Liver (tissue), 8 donors: ENCODE measurements at regions not wholly inside any gene's neighbourhood (a gene's known extent, or its start where the extent isn't known, plus 50 kb on each side); places are given as distances from the start of the nearest gene placed in this dataset.
"Not testable (repeated sequence)": the region's sequence is repeated elsewhere in the genome, so short reads cannot be mapped to it uniquely, and the experiment has no call there.

Source experiments
- DNase-seq: peaks from one replicate; pipeline ENCODE4 v3.0.0-alpha.2; 2017; ENCODE audit warnings: low spot score
- H3K27ac ChIP-seq, 2 donors: one replicate each; pipeline ENCODE4 v1.7.0; 2013; ENCODE audit warnings: inconsistent platforms in 2 of 2, low read length in 2 of 2, control low read depth in 1 of 2, low read depth in 1 of 2, mild to moderate bottlenecking in 1 of 2
- H3K27me3 ChIP-seq, 4 donors: one replicate each; pipeline versions ENCODE4 v1.6.1 to v1.7.0; 2013; ENCODE audit warnings: low read length in 3 of 4, inconsistent platforms in 1 of 4, mild to moderate bottlenecking in 1 of 4, moderate library complexity in 1 of 4; ENCODE audit not compliant: control insufficient read depth in 4 of 4, insufficient read depth in 4 of 4
- H3K36me3 ChIP-seq, 4 donors: one replicate each; pipeline versions ENCODE4 v1.6.1 to v1.7.0; 2013; ENCODE audit warnings: low read length in 3 of 4, mild to moderate bottlenecking in 3 of 4, low read depth in 1 of 4, moderate library complexity in 1 of 4; ENCODE audit not compliant: control insufficient read depth in 4 of 4, insufficient read depth in 3 of 4
- H3K4me1 ChIP-seq, 4 donors: one replicate each; pipeline versions ENCODE4 v1.6.1 to v1.7.0; 2013; ENCODE audit warnings: low read length in 3 of 4, mild to moderate bottlenecking in 3 of 4, moderate library complexity in 1 of 4; ENCODE audit not compliant: control insufficient read depth in 4 of 4, insufficient read depth in 4 of 4
- H3K4me3 ChIP-seq, 3 donors: one replicate each; pipeline versions ENCODE4 v1.6.1 to v1.7.0; 2013; ENCODE audit warnings: low read length in 3 of 3, control low read depth in 1 of 3, low read depth in 1 of 3, mild to moderate bottlenecking in 1 of 3
- H3K9ac ChIP-seq, 2 donors: one replicate each; pipeline ENCODE4 v1.7.0; 2013; ENCODE audit warnings: low read length in 2 of 2, mild to moderate bottlenecking in 2 of 2, moderate library complexity in 2 of 2, control low read depth in 1 of 2, low read depth in 1 of 2
- H3K9me3 ChIP-seq, 4 donors: one replicate each; pipeline versions ENCODE4 v1.6.1 to v1.7.0; 2013; ENCODE audit warnings: low read length in 3 of 4; ENCODE audit not compliant: control insufficient read depth in 4 of 4
- CTCF ChIP-seq: fragments of 150-350 bp; IDR thresholded peaks from 2 replicates; pipeline ENCODE4 v1.5.1; 2017; ENCODE audit warnings: improper control_type of control experiment, low read depth, low read length; ENCODE audit not compliant: missing input control
- FOXA2 ChIP-seq: IDR thresholded peaks from 2 replicates; pipeline ENCODE4 v1.6.1; 2016; ENCODE audit warnings: antibody characterized with exemption
- GABPA ChIP-seq, 2 donors: IDR thresholded peaks in 1 of 2; conservative IDR thresholded peaks in 1 of 2; 2 replicates each; pipeline ENCODE4 v1.6.1; 2016; ENCODE audit warnings: antibody characterized with exemption in 2 of 2, mild to moderate bottlenecking in 1 of 2, moderate library complexity in 1 of 2
- HNF4A ChIP-seq, 2 donors: conservative IDR thresholded peaks; 2 replicates each; pipeline ENCODE4 v1.6.1; 2016; ENCODE audit warnings: antibody characterized with exemption in 2 of 2, mild to moderate bottlenecking in 2 of 2
- JUND ChIP-seq, 2 donors: IDR thresholded peaks; 2 replicates each; pipeline ENCODE4 v1.6.1; 2016; ENCODE audit warnings: antibody characterized with exemption in 2 of 2
- MAX ChIP-seq: IDR thresholded peaks from 2 replicates; pipeline ENCODE4 v1.6.1; 2016; ENCODE audit warnings: antibody characterized with exemption
- NR2F2 ChIP-seq: IDR thresholded peaks from 2 replicates; pipeline ENCODE4 v1.6.1; 2016; ENCODE audit warnings: antibody characterized with exemption
- RXRA ChIP-seq, 2 donors: IDR thresholded peaks; 2 replicates each; pipeline ENCODE4 v1.6.1; 2017 to 2018; ENCODE audit warnings: antibody characterized with exemption in 2 of 2, mild to moderate bottlenecking in 1 of 2
- TAF1 ChIP-seq: conservative IDR thresholded peaks from 2 replicates; pipeline ENCODE4 v1.6.1; 2016; ENCODE audit warnings: antibody characterized with exemption, mild to moderate bottlenecking
- YY1 ChIP-seq: IDR thresholded peaks from 2 replicates; pipeline ENCODE4 v1.6.1; 2016; ENCODE audit warnings: antibody characterized with exemption, mild to moderate bottlenecking
- ZBTB33 ChIP-seq: IDR thresholded peaks from 2 replicates; pipeline ENCODE4 v1.6.1; 2016; ENCODE audit warnings: antibody characterized with exemption
- WGBS: extraction: QIAGEN DNeasy Blood & Tissue Kit; methylation state at CpG from one replicate; pipeline ENCODE4 v1.1.7; 2013; 5-methylcytosine and 5-hydroxymethylcytosine counted together
- donor health status: healthy.
- donor health status: healthy.
- donor health status: healthy.
- donor health status: healthy.
- donor health status: healthy.

GRCh38 chrX:46130247-46130646, 415.0 kb downstream of the ZNF674 start:
- Histone ChIP-seq H3K9ac (no peak overlapping the region), H3K9me3 (no peaks in the 10 kb centered on the region), H3K27me3 (peaks cover 0 to 3% (median 0%) of the 10 kb centered on the region in 4 donors), H3K4me3 (no peak overlapping the region), H3K4me1 (no peaks in the 10 kb centered on the region), H3K27ac (no peak overlapping the region), H3K36me3 (no peaks in the 10 kb centered on the region)
- TF ChIP-seq YY1: no peak
- TF ChIP-seq ZBTB33: no peak
- no peak for TF ChIP-seq CTCF
- no peak for TF ChIP-seq TAF1
- 75% methylated on average over 6 of the region's 6 CpGs for WGBS
- no peak for DNase-seq

GRCh38 chrX:46125111-46125510, 420.1 kb downstream of the ZNF674 start:
- no peak overlapping the region for H3K27ac ChIP-seq
- DNase-seq: no peak
- H3K4me3 ChIP-seq: no peak overlapping the region
- 54% methylated on average over 1 of the region's 1 CpG for WGBS
- no peaks in the 10 kb centered on the region for H3K9me3 ChIP-seq
- no peak for TF ChIP-seq MAX
- no peak for TF ChIP-seq NR2F2
- TF ChIP-seq HNF4A (conservative IDR thresholded peaks at IDR 0.05): no peak
- TF ChIP-seq GABPA (IDR thresholded peaks at IDR 0.05 in 1 of 2, conservative IDR thresholded peaks at IDR 0.05 in 1 of 2): no peak
- no peak for TF ChIP-seq FOXA2
- no peak for TF ChIP-seq TAF1
- peaks cover 0 to 3% (median 0%) of the 10 kb centered on the region in 4 donors for H3K27me3 ChIP-seq
- H3K36me3 ChIP-seq: no peaks in the 10 kb centered on the region
- H3K4me1 ChIP-seq: no peaks in the 10 kb centered on the region
- no peak overlapping the region for H3K9ac ChIP-seq

- Histone ChIP-seq H3K9ac (no peak overlapping the region), H3K4me3 (no peak overlapping the region), H3K36me3 (no peaks in the 10 kb centered on the region), H3K27me3 (no peaks in the 10 kb centered on the region), H3K9me3 (no peaks in the 10 kb centered on the region), H3K27ac (no peak overlapping the region), H3K4me1 (no peaks in the 10 kb centered on the region)
- WGBS: 67% methylated on average over 2 of the region's 2 CpGs
- TF ChIP-seq ZBTB33 (no peak), RXRA (IDR thresholded peaks at IDR 0.05) (no peak), JUND (IDR thresholded peaks at IDR 0.05) (no peak)
- no peak for DNase-seq
These were observed 428.0 kb downstream of the ZNF674 start for GRCh38 chrX:46117234-46117633.

- H3K9me3 ChIP-seq, H3K36me3 ChIP-seq, H3K9ac ChIP-seq, H3K4me3 ChIP-seq, H3K27ac ChIP-seq, H3K27me3 ChIP-seq, H3K4me1 ChIP-seq, DNase-seq: not testable (repeated sequence)
- WGBS: 83% methylated on average over 6 of the region's 6 CpGs
These were observed 457.9 kb downstream of the ZNF674 start for GRCh38 chrX:46087310-46087709.

- not testable (repeated sequence) for H3K4me1 ChIP-seq
These were observed 465.1 kb downstream of the ZNF674 start for GRCh38 chrX:46080121-46080520.

More at GRCh38 chrX:46080121-46080520, 465.1 kb downstream of the ZNF674 start:
- not testable (repeated sequence) for H3K27ac ChIP-seq, H3K9ac ChIP-seq, DNase-seq, H3K9me3 ChIP-seq, H3K4me3 ChIP-seq, H3K27me3 ChIP-seq, H3K36me3 ChIP-seq
- 86% methylated on average over 5 of the region's 5 CpGs for WGBS
